GM10248 (cell line): ENCODE measurements at regions not wholly inside any gene's neighbourhood (a gene's known extent, or its start where the extent isn't known, plus 50 kb on each side); places are given as distances from the start of the nearest gene placed in this dataset.

Experiments used
- CTCF ChIA-PET: fragments of 300-600 bp; sonication (Branson Sonifier 250); formaldehyde crosslinking; extraction: SDS; loops from one replicate; lab custom pipeline; 2021; ENCODE audit warnings: antibody characterized with exemption; lab: Yijun Ruan, JAX
- POLR2A ChIA-PET: fragments of 350-650 bp; sonication (Branson Sonifier 250); formaldehyde crosslinking; extraction: SDS; loops from one replicate; lab custom pipeline; 2020; ENCODE audit warnings: antibody characterized with exemption; lab: Yijun Ruan, JAX
- DNase-seq: peaks from one replicate; pipeline ENCODE4 v3.0.0; 2012; ENCODE audit errors: extremely low spot score
- TF ChIP-seq, protein P1 (sequence below): IDR thresholded peaks from 2 replicates; pipeline ENCODE4 v1.5.1; 2012; ENCODE audit warnings: mild to moderate bottlenecking, low read depth; ENCODE audit errors: extremely low read depth, missing control alignments, control extremely low read depth

GRCh38 chr11:105201166-105201565 lies 61.6 kb upstream of the CARD18 start:
- TF ChIP-seq, protein P1, sequence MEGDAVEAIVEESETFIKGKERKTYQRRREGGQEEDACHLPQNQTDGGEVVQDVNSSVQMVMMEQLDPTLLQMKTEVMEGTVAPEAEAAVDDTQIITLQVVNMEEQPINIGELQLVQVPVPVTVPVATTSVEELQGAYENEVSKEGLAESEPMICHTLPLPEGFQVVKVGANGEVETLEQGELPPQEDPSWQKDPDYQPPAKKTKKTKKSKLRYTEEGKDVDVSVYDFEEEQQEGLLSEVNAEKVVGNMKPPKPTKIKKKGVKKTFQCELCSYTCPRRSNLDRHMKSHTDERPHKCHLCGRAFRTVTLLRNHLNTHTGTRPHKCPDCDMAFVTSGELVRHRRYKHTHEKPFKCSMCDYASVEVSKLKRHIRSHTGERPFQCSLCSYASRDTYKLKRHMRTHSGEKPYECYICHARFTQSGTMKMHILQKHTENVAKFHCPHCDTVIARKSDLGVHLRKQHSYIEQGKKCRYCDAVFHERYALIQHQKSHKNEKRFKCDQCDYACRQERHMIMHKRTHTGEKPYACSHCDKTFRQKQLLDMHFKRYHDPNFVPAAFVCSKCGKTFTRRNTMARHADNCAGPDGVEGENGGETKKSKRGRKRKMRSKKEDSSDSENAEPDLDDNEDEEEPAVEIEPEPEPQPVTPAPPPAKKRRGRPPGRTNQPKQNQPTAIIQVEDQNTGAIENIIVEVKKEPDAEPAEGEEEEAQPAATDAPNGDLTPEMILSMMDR: no peak
- no peak for DNase-seq
- CTCF ChIA-PET: no interaction called here
- POLR2A ChIA-PET: no interaction called here

GRCh38 chr11:105197071-105197815 lies 57.7 kb upstream of the CARD18 start:
- TF ChIP-seq, protein P1: no peak
- no peak for DNase-seq

DNA sequence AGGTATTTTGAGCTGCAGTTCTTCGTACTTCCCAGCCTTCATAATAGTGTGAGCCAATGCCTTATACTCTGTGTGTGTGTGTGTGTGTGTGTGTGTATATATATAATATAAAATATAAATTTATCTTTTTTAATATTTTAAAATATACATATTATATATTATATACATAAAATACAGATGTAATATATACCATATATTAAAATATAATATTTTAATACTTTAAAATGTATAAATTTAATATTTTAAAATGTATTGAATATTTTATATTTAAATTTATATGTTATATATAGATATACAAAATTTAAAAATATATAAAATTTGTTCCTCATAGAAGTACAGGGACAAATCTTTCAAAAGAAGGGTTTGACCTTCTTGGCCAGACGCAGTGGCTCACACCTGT lies 53.7 kb upstream of the CARD18 start:
- ChIA-PET POLR2A (no interaction called here), CTCF (no interaction called here)
- DNase-seq: no peak
- TF ChIP-seq, protein P1: no peak

More at GRCh38 chr11:105197071-105197815, 57.7 kb upstream of the CARD18 start:
- ChIA-PET CTCF (interaction anchor here (1.0 to 2.5 kb wide), 4 partner anchors 10 to 17 kb away, joined by 3 to 9 read pairs (median 5); no protein-coding TSS in a partner anchor), POLR2A (no interaction called here)

- ChIA-PET CTCF (no interaction called here), POLR2A (no interaction called here)
- no peak for DNase-seq
- TF ChIP-seq, protein P1: no peak
Measured at GRCh38 chr11:105192115-105192514, 52.5 kb upstream of the CARD18 start.

DNA sequence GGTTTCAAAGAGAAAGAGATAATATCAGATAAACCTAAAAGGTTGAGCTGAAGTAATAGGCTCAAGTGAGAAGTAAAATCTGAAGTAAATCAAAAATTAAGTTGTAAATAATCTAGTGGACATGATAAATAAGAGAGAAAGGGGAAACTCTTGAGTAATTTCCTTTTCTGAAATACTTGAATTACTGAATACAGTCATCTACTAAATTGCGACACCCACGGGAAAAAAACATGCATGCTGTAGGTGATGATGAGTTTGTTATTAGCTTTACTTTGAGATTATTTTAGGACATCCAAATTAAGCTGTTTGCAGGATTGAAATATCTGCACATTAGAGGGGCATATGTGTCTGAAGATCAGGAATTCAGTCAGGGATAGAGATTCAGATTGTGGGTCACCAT lies 50.0 kb upstream of the CARD18 start:
- TF ChIP-seq, protein P1: no peak
- DNase-seq: no peak
- POLR2A ChIA-PET: no interaction called here
- CTCF ChIA-PET: no interaction called here
